ENCODE measurements at regions not wholly inside any gene's neighbourhood (a gene's known extent, or its start where the extent isn't known, plus 50 kb on each side); places are given as distances from the start of the nearest gene placed in this dataset.
"Not testable (repeated sequence)": the region's sequence is repeated elsewhere in the genome, so short reads cannot be mapped to it uniquely, and the experiment has no call there.

DNA sequence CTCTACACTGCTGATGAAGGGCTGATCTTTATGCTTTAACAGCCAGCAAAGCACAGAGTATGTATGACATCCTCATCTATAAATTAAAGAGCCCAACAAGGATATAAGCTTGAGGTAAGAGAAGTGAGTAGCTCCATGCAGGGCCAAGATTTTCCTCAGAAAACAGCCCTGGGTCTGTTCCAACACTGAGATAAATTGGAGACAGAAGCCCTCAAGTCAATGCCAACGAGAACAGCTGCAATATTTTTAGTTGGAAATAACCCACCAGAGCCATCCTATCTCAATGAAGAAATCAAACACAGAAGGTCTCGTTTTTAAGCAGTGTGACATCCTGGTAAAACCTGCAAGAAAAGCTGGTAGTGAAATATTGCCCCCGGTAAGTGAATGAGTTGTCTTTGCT, 297.0 kb upstream of the AUTS2 start:
- H3K4me1 Mint-ChIP-seq, result no peaks in the 10 kb centered on the region
- Histone ChIP-seq H3K27ac (ENCODE audit: low read length) (no peak overlapping the region), H3K27me3 (replicated peaks in 1 of 2; ENCODE audit: control insufficient read depth in 2 of 2, extremely low read depth in 1 of 2, insufficient read depth in 2 of 2, low read length in 1 of 2) (peaks cover 0 to 3% of the 10 kb centered on the region in 2 experiments), H3K9me3 (no peaks in the 10 kb centered on the region), H3K4me1 (ENCODE audit: control insufficient read depth in 1 of 2, extremely low read depth in 1 of 2, insufficient read depth in 2 of 2, low read length in 2 of 2) (no peaks in the 10 kb centered on the region), H3K36me3 (ENCODE audit: control insufficient read depth in 2 of 2, extremely low read depth in 1 of 2, insufficient read depth in 1 of 2, low read length in 1 of 2) (no peaks in the 10 kb centered on the region), H3K4me3 (ENCODE audit: control insufficient read depth in 1 of 2, extremely low read depth in 1 of 2, low read length in 1 of 2) (no peak overlapping the region)
- peaks cover 3 to 8% (median 4%) of the 10 kb centered on the region in 3 donors for H3K9me3 Mint-ChIP-seq
- H3K27me3 Mint-ChIP-seq, result peaks cover 0 to 4% of the 10 kb centered on the region in 2 donors
- H3K27ac Mint-ChIP-seq, result no peak overlapping the region
- no peaks in the 10 kb centered on the region for H3K36me3 Mint-ChIP-seq
- ChIA-PET POLR2A (no interaction called here), CTCF (interaction anchor here in 1 of 2 donors (0.6 to 0.7 kb wide), 2 partner anchors 34 to 43 kb away, joined by 3 to 8 read pairs; no protein-coding TSS in a partner anchor)
- ATAC-seq (replicated peaks in 1 of 4) (no peak), DNase-seq (no peak)
- 100% methylated on average over 1 of the region's 3 CpGs for WGBS (ENCODE audit: insufficient coverage)
- no peak overlapping the region for H3K4me3 Mint-ChIP-seq

DNA sequence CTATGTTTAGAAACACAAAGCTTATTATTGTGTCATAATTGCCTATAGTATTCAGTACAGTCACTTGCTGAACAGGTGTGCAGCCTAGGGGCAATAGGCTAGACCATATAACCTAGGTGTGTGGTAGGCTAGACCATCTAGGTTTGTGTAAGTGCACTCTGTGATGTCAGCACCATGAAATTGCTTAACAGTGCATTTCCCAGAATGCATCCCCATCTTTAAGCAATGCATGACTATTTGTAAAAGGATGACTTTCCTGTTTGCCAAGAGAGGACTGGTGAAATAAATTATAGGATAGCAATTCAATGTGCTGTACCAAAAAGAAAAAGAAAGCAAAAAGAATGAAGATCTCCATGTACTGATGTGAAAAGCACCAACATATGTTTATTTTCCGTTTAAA, 288.7 kb upstream of the AUTS2 start:
- DNase-seq (no peak), ATAC-seq (replicated peaks in 1 of 4) (no peak)
- POLR2A ChIA-PET, result no interaction called here
- CTCF ChIA-PET, result no interaction called here
- H3K36me3 Mint-ChIP-seq, result no peaks in the 10 kb centered on the region
- WGBS (ENCODE audit: insufficient coverage), result no CpG with 5 or more reads among the region's 1 CpG
- Histone ChIP-seq H3K4me1 (ENCODE audit: control insufficient read depth in 1 of 2, extremely low read depth in 1 of 2, insufficient read depth in 2 of 2, low read length in 2 of 2) (no peaks in the 10 kb centered on the region), H3K9me3 (no peaks in the 10 kb centered on the region), H3K36me3 (ENCODE audit: control insufficient read depth in 2 of 2, extremely low read depth in 1 of 2, insufficient read depth in 1 of 2, low read length in 1 of 2) (no peaks in the 10 kb centered on the region), H3K27ac (ENCODE audit: low read length) (no peak overlapping the region), H3K27me3 (replicated peaks in 1 of 2; ENCODE audit: control insufficient read depth in 2 of 2, extremely low read depth in 1 of 2, insufficient read depth in 2 of 2, low read length in 1 of 2) (peaks cover 0 to 3% of the 10 kb centered on the region in 2 experiments), H3K4me3 (ENCODE audit: control insufficient read depth in 1 of 2, extremely low read depth in 1 of 2, low read length in 1 of 2) (no peak overlapping the region)
- no peak overlapping the region for H3K27ac Mint-ChIP-seq
- H3K27me3 Mint-ChIP-seq, result peaks cover 0 to 4% of the 10 kb centered on the region in 2 donors
- no peak overlapping the region for H3K4me3 Mint-ChIP-seq
- no peaks in the 10 kb centered on the region for H3K9me3 Mint-ChIP-seq
- no peaks in the 10 kb centered on the region for H3K4me1 Mint-ChIP-seq

DNA sequence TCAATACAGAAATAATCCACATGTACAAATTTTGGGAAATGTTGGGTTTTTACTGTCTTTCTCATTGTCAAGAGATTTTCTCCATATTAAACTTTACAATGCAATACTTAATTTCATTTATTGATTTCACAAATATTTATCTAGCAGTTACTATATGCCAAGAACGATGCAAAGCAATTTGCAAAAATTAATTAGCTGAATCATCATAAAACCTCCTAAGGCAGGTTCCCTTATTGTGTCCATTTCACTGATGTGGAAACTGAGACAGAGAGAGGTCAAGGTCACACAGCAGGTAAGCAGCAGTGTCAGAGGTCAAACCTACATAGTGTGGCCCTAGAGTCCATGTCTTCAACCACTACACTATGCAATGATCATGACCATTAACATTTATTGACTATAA, 286.8 kb upstream of the AUTS2 start:
- Mint-ChIP-seq H3K36me3 (no peaks in the 10 kb centered on the region), H3K9me3 (peaks cover 0 to 7% (median 4%) of the 10 kb centered on the region in 3 donors), H3K27me3 (no peaks in the 10 kb centered on the region), H3K4me1 (no peaks in the 10 kb centered on the region), H3K4me3 (no peak overlapping the region), H3K27ac (no peak overlapping the region)
- Histone ChIP-seq H3K36me3 (ENCODE audit: control insufficient read depth in 2 of 2, extremely low read depth in 1 of 2, insufficient read depth in 1 of 2, low read length in 1 of 2) (no peaks in the 10 kb centered on the region), H3K27me3 (replicated peaks in 1 of 2; ENCODE audit: control insufficient read depth in 2 of 2, extremely low read depth in 1 of 2, insufficient read depth in 2 of 2, low read length in 1 of 2) (no peaks in the 10 kb centered on the region), H3K4me3 (ENCODE audit: control insufficient read depth in 1 of 2, extremely low read depth in 1 of 2, low read length in 1 of 2) (no peak overlapping the region), H3K27ac (ENCODE audit: low read length) (no peak overlapping the region), H3K4me1 (ENCODE audit: control insufficient read depth in 1 of 2, extremely low read depth in 1 of 2, insufficient read depth in 2 of 2, low read length in 2 of 2) (no peaks in the 10 kb centered on the region), H3K9me3 (no peaks in the 10 kb centered on the region)
- POLR2A ChIA-PET, result no interaction called here
- WGBS (ENCODE audit: insufficient coverage), result no CpG with 5 or more reads among the region's 1 CpG
- CTCF ChIA-PET, result no interaction called here
- no peak for DNase-seq
- ATAC-seq (replicated peaks in 1 of 4), result no peak

DNA sequence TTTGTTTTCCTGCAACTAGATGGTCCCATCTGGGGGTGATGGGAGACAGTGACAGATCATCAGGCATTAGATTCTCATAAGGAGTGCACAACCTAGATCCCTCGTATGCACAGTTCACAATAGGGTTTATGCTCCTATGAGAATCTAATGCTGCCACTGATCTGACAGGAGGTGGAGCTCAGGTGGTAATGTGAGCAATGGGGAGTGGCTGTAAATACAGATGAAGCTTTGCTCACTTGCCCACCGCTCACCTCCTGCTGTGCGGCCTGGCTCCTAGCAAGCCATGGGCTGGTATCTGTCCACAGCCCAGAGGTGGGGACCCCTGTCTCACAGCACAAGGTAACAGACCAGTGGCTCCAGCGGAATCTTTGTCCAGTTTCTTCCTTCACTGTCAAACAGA, 284.4 kb upstream of the AUTS2 start:
- peaks cover 0 to 10% (median 4%) of the 10 kb centered on the region in 3 donors for H3K9me3 Mint-ChIP-seq
- ATAC-seq (replicated peaks in 1 of 4); H3K9me3 ChIP-seq; DNase-seq; CTCF ChIA-PET; H3K27ac ChIP-seq (ENCODE audit: low read length); H3K4me1 ChIP-seq (ENCODE audit: control insufficient read depth in 1 of 2, extremely low read depth in 1 of 2, insufficient read depth in 2 of 2, low read length in 2 of 2); H3K36me3 Mint-ChIP-seq; H3K4me3 Mint-ChIP-seq; H3K36me3 ChIP-seq (ENCODE audit: control insufficient read depth in 2 of 2, extremely low read depth in 1 of 2, insufficient read depth in 1 of 2, low read length in 1 of 2); H3K27ac Mint-ChIP-seq; H3K4me1 Mint-ChIP-seq; H3K27me3 ChIP-seq (replicated peaks in 1 of 2; ENCODE audit: control insufficient read depth in 2 of 2, extremely low read depth in 1 of 2, insufficient read depth in 2 of 2, low read length in 1 of 2); H3K4me3 ChIP-seq (ENCODE audit: control insufficient read depth in 1 of 2, extremely low read depth in 1 of 2, low read length in 1 of 2); H3K27me3 Mint-ChIP-seq: not testable (repeated sequence)
- POLR2A ChIA-PET, result interaction anchor here in 1 of 2 donors (0.6 kb wide), 1 partner anchor 840 kb away, joined by 3 read pairs; no protein-coding TSS in a partner anchor
- 94% methylated on average over 2 of the region's 4 CpGs for WGBS (ENCODE audit: insufficient coverage)

DNA sequence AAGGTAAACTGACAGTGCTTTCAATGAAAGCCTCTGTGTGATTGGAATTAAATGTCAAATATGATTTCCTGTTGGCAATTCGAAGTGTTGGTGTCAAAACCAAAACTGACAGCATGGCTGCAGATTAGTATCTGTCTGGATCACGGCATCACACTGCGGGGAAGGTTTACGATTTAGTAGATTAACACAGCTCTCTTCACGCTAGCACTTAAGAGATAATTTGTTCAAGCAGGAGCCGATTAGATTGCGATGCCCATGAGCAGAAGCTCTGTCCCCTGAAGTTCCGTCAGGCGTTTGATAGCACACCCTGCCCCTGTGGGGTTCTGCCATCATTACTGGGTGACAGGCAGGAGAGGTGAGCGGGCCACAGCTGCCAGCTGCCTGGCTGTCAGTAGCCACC, 279.5 kb upstream of the AUTS2 start:
- H3K4me1 Mint-ChIP-seq, result no peaks in the 10 kb centered on the region
- H3K27ac Mint-ChIP-seq, result no peak overlapping the region
- no peaks in the 10 kb centered on the region for H3K27me3 Mint-ChIP-seq
- no peak for DNase-seq
- Histone ChIP-seq H3K36me3 (ENCODE audit: control insufficient read depth in 2 of 2, extremely low read depth in 1 of 2, insufficient read depth in 1 of 2, low read length in 1 of 2) (no peaks in the 10 kb centered on the region), H3K4me3 (ENCODE audit: control insufficient read depth in 1 of 2, extremely low read depth in 1 of 2, low read length in 1 of 2) (no peak overlapping the region), H3K4me1 (ENCODE audit: control insufficient read depth in 1 of 2, extremely low read depth in 1 of 2, insufficient read depth in 2 of 2, low read length in 2 of 2) (no peaks in the 10 kb centered on the region), H3K27me3 (replicated peaks in 1 of 2; ENCODE audit: control insufficient read depth in 2 of 2, extremely low read depth in 1 of 2, insufficient read depth in 2 of 2, low read length in 1 of 2) (peaks cover 0 to 2% of the 10 kb centered on the region in 2 experiments), H3K9me3 (no peaks in the 10 kb centered on the region), H3K27ac (ENCODE audit: low read length) (no peak overlapping the region)
- H3K4me3 Mint-ChIP-seq, result no peak overlapping the region
- H3K9me3 Mint-ChIP-seq, result peaks cover 0 to 11% (median 4%) of the 10 kb centered on the region in 3 donors
- WGBS (ENCODE audit: insufficient coverage), result 79% methylated on average over 10 of the region's 10 CpGs
- ATAC-seq (replicated peaks in 1 of 4), result no peak
- ChIA-PET CTCF (no interaction called here), POLR2A (no interaction called here)
- H3K36me3 Mint-ChIP-seq, result no peaks in the 10 kb centered on the region

DNA sequence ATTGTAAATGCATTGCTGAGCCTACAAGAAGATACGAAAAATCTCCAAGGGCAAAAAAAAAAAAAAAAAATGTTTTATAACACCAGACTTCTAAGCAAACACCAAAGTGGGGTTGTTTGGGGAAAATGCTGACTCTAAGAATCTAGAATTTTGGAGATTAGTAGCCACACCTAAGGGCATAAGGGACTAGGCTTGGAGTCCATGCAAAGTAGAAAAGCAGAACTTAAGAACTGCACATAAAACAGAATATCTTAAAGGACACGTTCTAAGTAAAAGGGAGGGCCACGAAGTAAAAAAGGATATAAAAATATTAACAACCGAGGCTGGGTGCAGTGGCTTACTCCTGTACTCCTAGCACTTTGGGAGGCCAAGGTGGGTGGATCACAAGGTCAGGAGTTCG, 269.8 kb upstream of the AUTS2 start:
- Mint-ChIP-seq H3K4me3 (no peak overlapping the region), H3K4me1 (no peaks in the 10 kb centered on the region), H3K9me3 (peaks cover 5 to 19% (median 5%) of the 10 kb centered on the region in 3 donors), H3K27ac (no peak overlapping the region), H3K27me3 (no peaks in the 10 kb centered on the region), H3K36me3 (no peaks in the 10 kb centered on the region)
- no peak for ATAC-seq (replicated peaks in 1 of 4)
- POLR2A ChIA-PET, result no interaction called here
- Histone ChIP-seq H3K36me3 (ENCODE audit: control insufficient read depth in 2 of 2, extremely low read depth in 1 of 2, insufficient read depth in 1 of 2, low read length in 1 of 2) (no peaks in the 10 kb centered on the region), H3K9me3 (no peaks in the 10 kb centered on the region), H3K27ac (ENCODE audit: low read length) (no peak overlapping the region), H3K27me3 (replicated peaks in 1 of 2; ENCODE audit: control insufficient read depth in 2 of 2, extremely low read depth in 1 of 2, insufficient read depth in 2 of 2, low read length in 1 of 2) (no peaks in the 10 kb centered on the region), H3K4me1 (ENCODE audit: control insufficient read depth in 1 of 2, extremely low read depth in 1 of 2, insufficient read depth in 2 of 2, low read length in 2 of 2) (no peaks in the 10 kb centered on the region), H3K4me3 (ENCODE audit: control insufficient read depth in 1 of 2, extremely low read depth in 1 of 2, low read length in 1 of 2) (no peak overlapping the region)
- WGBS (ENCODE audit: insufficient coverage), result no CpG with 5 or more reads among the region's 5 CpGs
- DNase-seq, result no peak
- CTCF ChIA-PET, result interaction anchor here in 1 of 2 donors (0.6 kb wide), 1 partner anchor 84 kb away, joined by 4 read pairs; no protein-coding TSS in a partner anchor

DNA sequence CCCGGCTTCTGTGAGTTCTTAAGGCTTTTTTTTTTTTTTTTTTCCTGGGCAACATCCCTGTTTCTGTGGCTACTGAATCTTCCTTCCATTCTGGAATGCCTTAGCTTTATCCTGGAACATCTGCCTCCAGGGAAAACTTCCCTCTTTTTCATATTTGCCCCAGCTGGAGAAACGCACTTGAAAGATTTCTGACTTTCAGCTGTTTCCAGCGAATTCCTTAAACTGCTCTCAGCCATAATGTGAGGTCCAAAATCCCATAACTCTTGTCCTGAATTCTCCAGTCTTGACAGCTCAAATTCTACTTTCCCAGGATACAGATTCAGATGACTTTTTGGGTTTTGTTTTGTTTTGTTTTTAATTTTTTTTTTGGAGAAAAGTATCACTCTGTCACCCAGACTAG, 263.6 kb upstream of the AUTS2 start:
- Histone ChIP-seq H3K4me1 (ENCODE audit: control insufficient read depth in 1 of 2, extremely low read depth in 1 of 2, insufficient read depth in 2 of 2, low read length in 2 of 2) (no peaks in the 10 kb centered on the region), H3K36me3 (ENCODE audit: control insufficient read depth in 2 of 2, extremely low read depth in 1 of 2, insufficient read depth in 1 of 2, low read length in 1 of 2) (no peaks in the 10 kb centered on the region), H3K4me3 (ENCODE audit: control insufficient read depth in 1 of 2, extremely low read depth in 1 of 2, low read length in 1 of 2) (no peak overlapping the region), H3K27me3 (replicated peaks in 1 of 2; ENCODE audit: control insufficient read depth in 2 of 2, extremely low read depth in 1 of 2, insufficient read depth in 2 of 2, low read length in 1 of 2) (no peaks in the 10 kb centered on the region), H3K27ac (ENCODE audit: low read length) (no peak overlapping the region), H3K9me3 (no peaks in the 10 kb centered on the region)
- Mint-ChIP-seq H3K27ac (no peak overlapping the region), H3K9me3 (peaks cover 5 to 23% (median 9%) of the 10 kb centered on the region in 3 donors), H3K36me3 (no peaks in the 10 kb centered on the region), H3K27me3 (peaks cover 0 to 5% of the 10 kb centered on the region in 2 donors), H3K4me1 (no peaks in the 10 kb centered on the region), H3K4me3 (no peak overlapping the region)
- no peak for DNase-seq
- ATAC-seq (replicated peaks in 1 of 4), result no peak
- POLR2A ChIA-PET, result interaction anchor here in 1 of 2 donors (0.6 kb wide), 1 partner anchor 22 kb away, joined by 3 read pairs; no protein-coding TSS in a partner anchor
- 67% methylated on average over 1 of the region's 3 CpGs for WGBS (ENCODE audit: insufficient coverage)
- CTCF ChIA-PET, result no interaction called here
